ENCODE measurements at regions not wholly inside any gene's neighbourhood (a gene's known extent, or its start where the extent isn't known, plus 50 kb on each side); places are given as distances from the start of the nearest gene placed in this dataset.

GRCh38 chr4:45578874-45579273 is 545.0 kb downstream of the GABRG1 start:
- Histone ChIP-seq H3K4ac (ENCODE audit: low read depth, low read length) (no peak overlapping the region), H2BK15ac (ENCODE audit: low read depth, low read length) (no peak overlapping the region), H3K4me1 (ENCODE audit: control insufficient read depth, insufficient read depth, low read length) (no peaks in the 10 kb centered on the region), H4K20me1 (ENCODE audit: insufficient read depth, low read length) (no peaks in the 10 kb centered on the region), H2AK5ac (ENCODE audit: low read depth, low read length) (no peak overlapping the region), H3K4me3 (ENCODE audit: insufficient read depth, low read depth, low read length) (no peak overlapping the region), H3K14ac (replicated peaks; ENCODE audit: low read depth, low read length) (no peak overlapping the region), H3K79me1 (ENCODE audit: low read depth in 1 of 2, low read length in 2 of 2) (no peaks in the 10 kb centered on the region), H2AK9ac (replicated peaks; ENCODE audit: low read depth, low read length, poor library complexity) (no peak overlapping the region), H3K27ac (ENCODE audit: insufficient read depth, low read length) (no peak overlapping the region), H2BK120ac (ENCODE audit: low read depth, low read length) (no peak overlapping the region), H3K9me3 (ENCODE audit: control insufficient read depth, insufficient read depth, low read length) (no peaks in the 10 kb centered on the region), H4K5ac (ENCODE audit: low read depth, low read length) (no peak overlapping the region), H3K56ac (ENCODE audit: extremely low read depth, insufficient read depth, low read length) (no peak overlapping the region), H3K18ac (ENCODE audit: low read depth, low read length) (no peak overlapping the region), H3K36me3 (ENCODE audit: control insufficient read depth, insufficient read depth, low read length) (no peaks in the 10 kb centered on the region), H2BK20ac (ENCODE audit: low read depth, low read length) (no peak overlapping the region), H2BK5ac (ENCODE audit: low read depth, low read length, poor library complexity, severe bottlenecking) (no peak overlapping the region), H3K9me1 (ENCODE audit: insufficient read depth, low read length) (no peaks in the 10 kb centered on the region), H4K91ac (ENCODE audit: insufficient read depth, low read depth, low read length) (no peak overlapping the region), H4K8ac (ENCODE audit: low read depth in 2 of 2, low read length in 2 of 2) (no peak overlapping the region), H3K27me3 (ENCODE audit: control insufficient read depth, insufficient read depth, low read length) (no peaks in the 10 kb centered on the region), H3K4me2 (ENCODE audit: low read depth, low read length) (no peak overlapping the region), H2AFZ (replicated peaks; ENCODE audit: low read length, poor library complexity) (no peak overlapping the region), H3K9ac (ENCODE audit: low read depth, low read length) (no peak overlapping the region), H3K23ac (ENCODE audit: low read depth, low read length) (no peak overlapping the region)
- no CpG with 5 or more reads among the region's 1 CpG for WGBS, 2 experiments (ENCODE audit: extremely low coverage in 2 of 2, insufficient read length in 1 of 2)
- DNase-seq: no peak
- POLR2A ChIA-PET (ENCODE audit: unreplicated experiment): no interaction called here
- no peak for ATAC-seq (ENCODE audit: low read depth)
- no peak for TF ChIP-seq NFE2L2 (IDR thresholded peaks at IDR 0.05; ENCODE audit: low read depth, low read length)
- no peak for TF ChIP-seq RFX5 (IDR thresholded peaks at IDR 0.05; ENCODE audit: low read depth, low read length)
- TF ChIP-seq RCOR1 (IDR thresholded peaks at IDR 0.05; ENCODE audit: insufficient replicate concordance, low read length): no peak
- TF ChIP-seq MXI1 (IDR thresholded peaks at IDR 0.05; ENCODE audit: borderline replicate concordance, low read depth, low read length): no peak
- no peak for TF ChIP-seq MAZ (IDR thresholded peaks at IDR 0.05; ENCODE audit: borderline replicate concordance, low read depth, low read length)
- TF ChIP-seq, protein P1, sequence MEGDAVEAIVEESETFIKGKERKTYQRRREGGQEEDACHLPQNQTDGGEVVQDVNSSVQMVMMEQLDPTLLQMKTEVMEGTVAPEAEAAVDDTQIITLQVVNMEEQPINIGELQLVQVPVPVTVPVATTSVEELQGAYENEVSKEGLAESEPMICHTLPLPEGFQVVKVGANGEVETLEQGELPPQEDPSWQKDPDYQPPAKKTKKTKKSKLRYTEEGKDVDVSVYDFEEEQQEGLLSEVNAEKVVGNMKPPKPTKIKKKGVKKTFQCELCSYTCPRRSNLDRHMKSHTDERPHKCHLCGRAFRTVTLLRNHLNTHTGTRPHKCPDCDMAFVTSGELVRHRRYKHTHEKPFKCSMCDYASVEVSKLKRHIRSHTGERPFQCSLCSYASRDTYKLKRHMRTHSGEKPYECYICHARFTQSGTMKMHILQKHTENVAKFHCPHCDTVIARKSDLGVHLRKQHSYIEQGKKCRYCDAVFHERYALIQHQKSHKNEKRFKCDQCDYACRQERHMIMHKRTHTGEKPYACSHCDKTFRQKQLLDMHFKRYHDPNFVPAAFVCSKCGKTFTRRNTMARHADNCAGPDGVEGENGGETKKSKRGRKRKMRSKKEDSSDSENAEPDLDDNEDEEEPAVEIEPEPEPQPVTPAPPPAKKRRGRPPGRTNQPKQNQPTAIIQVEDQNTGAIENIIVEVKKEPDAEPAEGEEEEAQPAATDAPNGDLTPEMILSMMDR (conservative IDR thresholded peaks at IDR 0.05; ENCODE audit: low read depth, low read length): no peak
- TF ChIP-seq BHLHE40 (IDR thresholded peaks at IDR 0.05; ENCODE audit: low read depth, low read length): no peak
- TF ChIP-seq, protein P2, sequence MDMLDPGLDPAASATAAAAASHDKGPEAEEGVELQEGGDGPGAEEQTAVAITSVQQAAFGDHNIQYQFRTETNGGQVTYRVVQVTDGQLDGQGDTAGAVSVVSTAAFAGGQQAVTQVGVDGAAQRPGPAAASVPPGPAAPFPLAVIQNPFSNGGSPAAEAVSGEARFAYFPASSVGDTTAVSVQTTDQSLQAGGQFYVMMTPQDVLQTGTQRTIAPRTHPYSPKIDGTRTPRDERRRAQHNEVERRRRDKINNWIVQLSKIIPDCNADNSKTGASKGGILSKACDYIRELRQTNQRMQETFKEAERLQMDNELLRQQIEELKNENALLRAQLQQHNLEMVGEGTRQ (IDR thresholded peaks at IDR 0.05; ENCODE audit: low read depth, low read length): no peak
- TF ChIP-seq, protein P3, sequence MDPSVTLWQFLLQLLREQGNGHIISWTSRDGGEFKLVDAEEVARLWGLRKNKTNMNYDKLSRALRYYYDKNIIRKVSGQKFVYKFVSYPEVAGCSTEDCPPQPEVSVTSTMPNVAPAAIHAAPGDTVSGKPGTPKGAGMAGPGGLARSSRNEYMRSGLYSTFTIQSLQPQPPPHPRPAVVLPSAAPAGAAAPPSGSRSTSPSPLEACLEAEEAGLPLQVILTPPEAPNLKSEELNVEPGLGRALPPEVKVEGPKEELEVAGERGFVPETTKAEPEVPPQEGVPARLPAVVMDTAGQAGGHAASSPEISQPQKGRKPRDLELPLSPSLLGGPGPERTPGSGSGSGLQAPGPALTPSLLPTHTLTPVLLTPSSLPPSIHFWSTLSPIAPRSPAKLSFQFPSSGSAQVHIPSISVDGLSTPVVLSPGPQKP (IDR thresholded peaks at IDR 0.05; ENCODE audit: borderline replicate concordance, low read depth, low read length): no peak
- no peak for TF ChIP-seq CHD1 (IDR thresholded peaks at IDR 0.05; ENCODE audit: low read depth, low read length)
- no peak for TF ChIP-seq RAD21 (IDR thresholded peaks at IDR 0.05; ENCODE audit: low read length)
- no peak for TF ChIP-seq POLR2A (IDR thresholded peaks at IDR 0.05; ENCODE audit: low read depth, low read length)
- dilution Hi-C loops (cut with HindIII; ENCODE audit: low sequenced_read_pairs, unreplicated experiment): no loop called here
- BruUV-seq (replicated peaks): no TSS peak
- intact Hi-C loops (cut with micrococcal nuclease): no loop called here
- in situ Hi-C loops (cut with MboI; ENCODE audit: low sequenced_read_pairs): no loop called here
- CTCF ChIA-PET: no interaction called here

Data from IMR-90 (cell line).